NCI-H2196 treated with DMSO at 0.1 percent for 48 hours (cell line): ENCODE measurements at regions not wholly inside any gene's neighbourhood (a gene's known extent, or its start where the extent isn't known, plus 50 kb on each side); places are given as distances from the start of the nearest gene placed in this dataset.
A peak's percentile ranks its signal among the peaks of the same experiment; 100 is the strongest.

ENCODE experiments used
- DNase-seq: peaks from one replicate; lab custom pipeline; 2025; ENCODE audit not compliant: unreplicated experiment; lab: John Stamatoyannopoulos, UW

- no peak for DNase-seq
Observed at GRCh38 chr15:98513428-98513986, 134.8 kb upstream of the IGF1R start.

- DNase-seq: no peak
Observed at GRCh38 chr15:98514034-98514622, 134.2 kb upstream of the IGF1R start.

GRCh38 chr15:98518823-98519561, 129.3 kb upstream of the IGF1R start:
- DNase-seq: peak; percentile 12

GRCh38 chr15:98519767-98520550, 128.4 kb upstream of the IGF1R start:
- DNase-seq: no peak

- DNase-seq: no peak
Observed at GRCh38 chr15:98522127-98522526, 126.2 kb upstream of the IGF1R start.

GRCh38 chr15:98523912-98524662, 124.3 kb upstream of the IGF1R start:
- DNase-seq: no peak

- no peak for DNase-seq
Observed at GRCh38 chr15:98524838-98525660, 123.3 kb upstream of the IGF1R start.

- DNase-seq: no peak
Observed at GRCh38 chr15:98525661-98526001, 122.7 kb upstream of the IGF1R start.

- DNase-seq: no peak
Observed at GRCh38 chr15:98526094-98526493, 122.2 kb upstream of the IGF1R start.

GRCh38 chr15:98528046-98528725, 120.2 kb upstream of the IGF1R start:
- DNase-seq: no peak

GRCh38 chr15:98529205-98530145, 118.9 kb upstream of the IGF1R start:
- DNase-seq: no peak

- no peak for DNase-seq
Observed at GRCh38 chr15:98530570-98530969, 117.8 kb upstream of the IGF1R start.

- no peak for DNase-seq
Observed at GRCh38 chr15:98532063-98532462, 116.3 kb upstream of the IGF1R start.

GRCh38 chr15:98536976-98537375, 111.4 kb upstream of the IGF1R start:
- DNase-seq: no peak

GRCh38 chr15:98537516-98538060, 110.8 kb upstream of the IGF1R start:
- DNase-seq: no peak

- DNase-seq: no peak
Observed at GRCh38 chr15:98541519-98541918, 106.8 kb upstream of the IGF1R start.

GRCh38 chr15:98543237-98543636, 105.1 kb upstream of the IGF1R start:
- no peak for DNase-seq

- DNase-seq: no peak
Observed at GRCh38 chr15:98546329-98546728, 102.0 kb upstream of the IGF1R start.
